ENCODE measurements at regions not wholly inside any gene's neighbourhood (a gene's known extent, or its start where the extent isn't known, plus 50 kb on each side); places are given as distances from the start of the nearest gene placed in this dataset.

DNA sequence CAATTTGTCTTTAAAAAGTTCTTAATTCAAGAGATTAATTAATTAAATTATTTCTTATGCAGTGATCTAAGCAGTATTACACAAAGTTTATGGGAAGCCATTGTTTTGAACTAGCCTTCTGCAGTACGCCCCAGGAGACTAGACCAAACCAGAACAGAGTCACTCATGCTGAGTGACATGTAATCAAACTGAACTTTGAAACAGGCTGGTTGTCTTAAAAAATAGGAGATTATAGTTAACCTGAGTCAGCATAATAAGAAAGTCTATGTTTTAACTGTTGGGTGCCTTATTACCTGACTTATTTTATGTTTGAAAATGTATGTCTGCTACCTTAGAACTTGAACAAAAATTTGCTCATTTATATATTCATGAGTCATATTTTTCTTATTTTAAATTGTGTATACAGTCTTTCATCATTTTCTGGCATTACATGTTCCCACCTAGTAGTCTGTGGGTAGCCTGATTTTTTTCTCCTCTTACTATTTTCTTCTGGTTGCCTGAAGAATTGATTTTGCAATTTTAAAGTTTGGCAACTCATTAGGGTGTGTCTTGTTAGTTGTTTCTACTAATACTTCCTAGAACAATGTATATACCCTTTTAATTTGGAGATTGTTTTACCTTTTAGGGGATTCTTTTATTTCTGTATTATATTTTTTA, 161.4 kb downstream of the AASDHPPT start:
- TF ChIP-seq POLR2A (IDR thresholded peaks at IDR 0.05): no peak
- TF ChIP-seq, protein P1, sequence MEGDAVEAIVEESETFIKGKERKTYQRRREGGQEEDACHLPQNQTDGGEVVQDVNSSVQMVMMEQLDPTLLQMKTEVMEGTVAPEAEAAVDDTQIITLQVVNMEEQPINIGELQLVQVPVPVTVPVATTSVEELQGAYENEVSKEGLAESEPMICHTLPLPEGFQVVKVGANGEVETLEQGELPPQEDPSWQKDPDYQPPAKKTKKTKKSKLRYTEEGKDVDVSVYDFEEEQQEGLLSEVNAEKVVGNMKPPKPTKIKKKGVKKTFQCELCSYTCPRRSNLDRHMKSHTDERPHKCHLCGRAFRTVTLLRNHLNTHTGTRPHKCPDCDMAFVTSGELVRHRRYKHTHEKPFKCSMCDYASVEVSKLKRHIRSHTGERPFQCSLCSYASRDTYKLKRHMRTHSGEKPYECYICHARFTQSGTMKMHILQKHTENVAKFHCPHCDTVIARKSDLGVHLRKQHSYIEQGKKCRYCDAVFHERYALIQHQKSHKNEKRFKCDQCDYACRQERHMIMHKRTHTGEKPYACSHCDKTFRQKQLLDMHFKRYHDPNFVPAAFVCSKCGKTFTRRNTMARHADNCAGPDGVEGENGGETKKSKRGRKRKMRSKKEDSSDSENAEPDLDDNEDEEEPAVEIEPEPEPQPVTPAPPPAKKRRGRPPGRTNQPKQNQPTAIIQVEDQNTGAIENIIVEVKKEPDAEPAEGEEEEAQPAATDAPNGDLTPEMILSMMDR (IDR thresholded peaks at IDR 0.05 in 4 of 5, conservative IDR thresholded peaks at IDR 0.05 in 1 of 5): no peak
